HG03108 (cell line): ENCODE measurements at regions not wholly inside any gene's neighbourhood (a gene's known extent, or its start where the extent isn't known, plus 50 kb on each side); places are given as distances from the start of the nearest gene placed in this dataset.

Source experiments
- ATAC-seq: cut with Tn5 transposase; IDR thresholded peaks from one replicate; pipeline ENCODE4 v1.9.1; 2021; ENCODE audit warnings: moderate library complexity; ENCODE audit not compliant: unreplicated experiment

- ATAC-seq, result no peak
Measured at GRCh38 chr13:100870898-100871297, 196.3 kb upstream of the TMTC4 start.

GRCh38 chr13:100860866-100861265, 186.3 kb upstream of the TMTC4 start:
- ATAC-seq, result no peak

- ATAC-seq, result no peak
Measured at GRCh38 chr13:100859861-100860260, 185.3 kb upstream of the TMTC4 start.

- no peak for ATAC-seq
Measured at GRCh38 chr13:100855151-100855550, 180.6 kb upstream of the TMTC4 start.

GRCh38 chr13:100854006-100854405, 179.4 kb upstream of the TMTC4 start:
- no peak for ATAC-seq

GRCh38 chr13:100853434-100853833, 178.8 kb upstream of the TMTC4 start:
- no peak for ATAC-seq

GRCh38 chr13:100852146-100852545, 177.6 kb upstream of the TMTC4 start:
- ATAC-seq, result no peak

GRCh38 chr13:100848304-100848703, 173.7 kb upstream of the TMTC4 start:
- no peak for ATAC-seq

GRCh38 chr13:100845128-100845757, 170.6 kb upstream of the TMTC4 start:
- ATAC-seq, result no peak

GRCh38 chr13:100842136-100842535, 167.5 kb upstream of the TMTC4 start:
- no peak for ATAC-seq

GRCh38 chr13:100838387-100838786, 163.8 kb upstream of the TMTC4 start:
- no peak for ATAC-seq

- ATAC-seq, result no peak
Measured at GRCh38 chr13:100837631-100838030, 163.0 kb upstream of the TMTC4 start.

- no peak for ATAC-seq
Measured at GRCh38 chr13:100836711-100837110, 162.1 kb upstream of the TMTC4 start.

GRCh38 chr13:100835695-100836094, 161.1 kb upstream of the TMTC4 start:
- no peak for ATAC-seq

GRCh38 chr13:100833427-100833826, 158.8 kb upstream of the TMTC4 start:
- no peak for ATAC-seq

GRCh38 chr13:100828226-100828625, 153.6 kb upstream of the TMTC4 start:
- no peak for ATAC-seq

- ATAC-seq, result no peak
Measured at GRCh38 chr13:100827489-100828176, 153.0 kb upstream of the TMTC4 start.

- no peak for ATAC-seq
Measured at GRCh38 chr13:100826441-100826840, 151.8 kb upstream of the TMTC4 start.

GRCh38 chr13:100825557-100825956, 151.0 kb upstream of the TMTC4 start:
- ATAC-seq, result no peak

- ATAC-seq, result no peak
Measured at GRCh38 chr13:100824366-100824765, 149.8 kb upstream of the TMTC4 start.

GRCh38 chr13:100823448-100823847, 148.9 kb upstream of the TMTC4 start:
- no peak for ATAC-seq

- no peak for ATAC-seq
Measured at GRCh38 chr13:100822871-100823443, 148.4 kb upstream of the TMTC4 start.
